SK-N-SH treated with all-trans-retinoic acid at 6 μM for 48 hours (cell line): ENCODE measurements at regions not wholly inside any gene's neighbourhood (a gene's known extent, or its start where the extent isn't known, plus 50 kb on each side); places are given as distances from the start of the nearest gene placed in this dataset.

ENCODE experiments used
- ATAC-seq: fragments of 200-7000 bp; cut with Tn5 transposase; 3 replicates; pipeline ENCODE4 v1.9.1; 2020; ENCODE audit warnings: mild to moderate bottlenecking, moderate library complexity
- ARNTL ChIP-seq: fragments of 450-650 bp; formaldehyde crosslinking; IDR thresholded peaks from 2 replicates; pipeline ENCODE4 v1.5.0; 2020; ENCODE audit warnings: low read depth, mild to moderate bottlenecking, moderate library complexity, borderline replicate concordance
- BACH2 ChIP-seq: fragments of 250-450 bp; sonication (Bioruptor Pico); IDR thresholded peaks from 2 replicates; pipeline ENCODE4 v1.9.0; 2021; ENCODE audit warnings: mild to moderate bottlenecking, borderline replicate concordance
- GLIS3 ChIP-seq: fragments of 250-450 bp; sonication (Bioruptor Pico); IDR thresholded peaks from 2 replicates; pipeline ENCODE4 v1.5.0; 2020; ENCODE audit warnings: mild to moderate bottlenecking, moderate library complexity
- ISL1 ChIP-seq: fragments of 250-450 bp; sonication (Bioruptor Pico); IDR thresholded peaks from 2 replicates; pipeline ENCODE4 v2.1.2; 2022; ENCODE audit warnings: mild to moderate bottlenecking, moderate library complexity
- OSR1 ChIP-seq: fragments of 250-450 bp; sonication (Bioruptor Pico); IDR thresholded peaks from 2 replicates; pipeline ENCODE4 v1.8.0; 2022; ENCODE audit warnings: moderate library complexity, mild to moderate bottlenecking, inconsistent platforms
- PPARA ChIP-seq: fragments of 250-450 bp; sonication (Bioruptor Pico); IDR thresholded peaks from 2 replicates; pipeline ENCODE4 v1.5.0; 2020; ENCODE audit warnings: mild to moderate bottlenecking, borderline replicate concordance
- RARB ChIP-seq: fragments of 250-450 bp; sonication (Bioruptor Pico); IDR thresholded peaks from 2 replicates; pipeline ENCODE4 v1.8.0; 2021; ENCODE audit warnings: mild to moderate bottlenecking, moderate library complexity
- TOX ChIP-seq: fragments of 250-450 bp; sonication (Bioruptor Pico); IDR thresholded peaks from 2 replicates; pipeline ENCODE4 v1.8.0; 2021; ENCODE audit warnings: mild to moderate bottlenecking, moderate library complexity, borderline replicate concordance
- ZC3H10 ChIP-seq: fragments of 250-450 bp; sonication (Bioruptor Pico); IDR thresholded peaks from 2 replicates; pipeline ENCODE4 v1.5.1; 2021; ENCODE audit warnings: mild to moderate bottlenecking, moderate library complexity
- ZFP3 ChIP-seq: fragments of 250-450 bp; sonication (Bioruptor Pico); IDR thresholded peaks from 2 replicates; pipeline ENCODE4 v1.5.0; 2020; ENCODE audit warnings: mild to moderate bottlenecking, moderate library complexity
- ZFP30 ChIP-seq: fragments of 450-650 bp; formaldehyde crosslinking; IDR thresholded peaks from 2 replicates; pipeline ENCODE4 v1.5.0; 2022; ENCODE audit warnings: mild to moderate bottlenecking, moderate library complexity
- ZNF70 ChIP-seq: fragments of 450-650 bp; formaldehyde crosslinking; IDR thresholded peaks from 2 replicates; pipeline ENCODE4 v1.5.0; 2020; ENCODE audit warnings: mild to moderate bottlenecking, moderate library complexity
- ZNF8 ChIP-seq: fragments of 450-650 bp; formaldehyde crosslinking; IDR thresholded peaks from 2 replicates; pipeline ENCODE4 v1.5.0; 2020; ENCODE audit warnings: mild to moderate bottlenecking, moderate library complexity
- TF ChIP-seq, protein P1 (sequence below): fragments of 250-450 bp; sonication (Bioruptor Pico); IDR thresholded peaks from 2 replicates; pipeline ENCODE4 v1.5.1; 2021; ENCODE audit warnings: mild to moderate bottlenecking, moderate library complexity
- TF ChIP-seq, protein P2 (sequence below): fragments of 250-450 bp; sonication (Bioruptor Pico); IDR thresholded peaks from 2 replicates; pipeline ENCODE4 v1.8.0; 2020; ENCODE audit warnings: mild to moderate bottlenecking, moderate library complexity, borderline replicate concordance
- TF ChIP-seq, protein P3 (sequence below): fragments of 250-450 bp; sonication (Bioruptor Pico); IDR thresholded peaks from 2 replicates; pipeline ENCODE4 v1.5.1; 2020; ENCODE audit warnings: low read depth, mild to moderate bottlenecking, moderate library complexity
- TF ChIP-seq, protein P4 (sequence below): fragments of 250-450 bp; sonication (Bioruptor Pico); IDR thresholded peaks from 2 replicates; pipeline ENCODE4 v1.5.0; 2020; ENCODE audit warnings: mild to moderate bottlenecking, moderate library complexity
- TF ChIP-seq, protein P5 (sequence below): fragments of 250-450 bp; sonication (Bioruptor Pico); IDR thresholded peaks from 2 replicates; pipeline ENCODE4 v1.8.0; 2021; ENCODE audit warnings: low read depth, mild to moderate bottlenecking, moderate library complexity, borderline replicate concordance

DNA sequence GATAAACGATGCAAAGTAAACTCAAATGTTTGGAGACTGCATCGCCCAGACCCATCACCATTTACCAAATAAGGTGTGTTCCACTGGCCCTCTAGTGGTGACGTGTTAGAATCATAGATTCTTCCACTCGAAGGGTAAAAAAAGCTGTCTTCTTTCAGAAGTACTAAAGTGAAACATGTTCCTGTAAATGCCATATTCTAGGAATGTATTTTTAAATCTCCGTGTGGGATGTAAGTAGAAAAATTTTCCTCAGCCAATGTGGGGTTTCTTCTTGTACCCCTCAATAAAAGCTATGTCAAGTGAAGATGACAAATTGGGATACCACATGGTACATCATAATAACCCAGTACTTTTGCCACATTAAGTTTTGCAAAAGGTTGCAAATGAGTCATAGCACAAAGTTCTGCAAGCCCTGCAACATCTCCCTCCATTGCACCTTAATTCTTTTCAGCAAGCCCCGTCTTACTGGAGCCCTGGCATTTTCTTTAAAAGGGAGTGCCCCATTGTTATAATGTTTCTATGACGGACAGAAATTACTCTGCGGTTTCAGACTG lies 100.8 kb downstream of the CCER1 start:
- TF ChIP-seq TOX (CRISPR knock-in tag) (0 out of 2 replicates have a peak, but pooled peaks have one; percentile 49), ZFP3 (CRISPR knock-in tag) (no peak), ISL1 (CRISPR knock-in tag) (no peak), ARNTL (CRISPR knock-in tag) (no peak)
- TF ChIP-seq, protein P1, sequence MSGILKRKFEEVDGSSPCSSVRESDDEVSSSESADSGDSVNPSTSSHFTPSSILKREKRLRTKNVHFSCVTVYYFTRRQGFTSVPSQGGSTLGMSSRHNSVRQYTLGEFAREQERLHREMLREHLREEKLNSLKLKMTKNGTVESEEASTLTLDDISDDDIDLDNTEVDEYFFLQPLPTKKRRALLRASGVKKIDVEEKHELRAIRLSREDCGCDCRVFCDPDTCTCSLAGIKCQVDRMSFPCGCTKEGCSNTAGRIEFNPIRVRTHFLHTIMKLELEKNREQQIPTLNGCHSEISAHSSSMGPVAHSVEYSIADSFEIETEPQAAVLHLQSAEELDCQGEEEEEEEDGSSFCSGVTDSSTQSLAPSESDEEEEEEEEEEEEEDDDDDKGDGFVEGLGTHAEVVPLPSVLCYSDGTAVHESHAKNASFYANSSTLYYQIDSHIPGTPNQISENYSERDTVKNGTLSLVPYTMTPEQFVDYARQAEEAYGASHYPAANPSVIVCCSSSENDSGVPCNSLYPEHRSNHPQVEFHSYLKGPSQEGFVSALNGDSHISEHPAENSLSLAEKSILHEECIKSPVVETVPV (CRISPR knock-in tag), result no peak
- ATAC-seq, result peak; percentile 95

DNA sequence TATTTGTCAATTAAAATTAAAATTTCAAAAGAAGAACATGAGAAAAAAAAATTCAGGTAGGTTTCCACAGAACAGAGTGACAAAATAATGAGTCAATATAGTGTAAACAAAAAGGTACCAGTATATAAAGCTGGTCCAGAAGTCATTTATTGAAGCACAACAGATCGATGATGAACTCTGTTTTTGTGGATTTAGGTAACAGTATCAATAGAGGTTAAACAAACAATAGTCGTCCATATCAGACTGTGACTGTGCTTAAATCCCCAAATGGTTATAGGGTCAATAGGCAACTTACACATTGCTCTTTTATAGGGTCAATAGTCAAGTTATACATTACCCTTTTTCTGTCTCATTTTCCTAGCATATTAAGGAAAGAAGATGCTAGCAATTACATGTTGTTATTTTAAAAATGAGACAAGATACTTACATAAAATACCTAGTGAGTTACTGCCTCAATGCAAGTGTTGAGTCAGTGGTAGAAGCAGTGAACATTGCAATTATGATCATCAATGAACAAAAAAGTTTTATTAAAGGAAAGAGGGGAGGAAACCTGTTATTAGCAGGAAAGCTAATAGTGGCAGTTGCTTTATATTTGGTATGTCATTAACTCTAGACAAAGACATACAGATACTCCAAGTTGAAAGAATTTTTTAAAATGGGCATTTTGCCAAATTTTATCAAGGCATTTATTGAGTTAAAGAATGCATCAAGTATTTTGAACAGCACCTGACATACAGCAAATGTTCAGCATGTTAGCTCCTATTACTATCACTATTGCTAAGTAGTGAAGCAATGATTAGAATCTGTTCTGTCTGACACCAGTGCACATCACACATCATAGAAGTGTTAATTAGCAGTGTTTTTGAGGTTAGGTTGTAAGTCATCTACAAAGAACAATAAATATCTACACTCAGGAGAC lies 102.9 kb downstream of the CCER1 start:
- ATAC-seq, result no peak
- TF ChIP-seq ZNF70 (CRISPR knock-in tag) (no peak), GLIS3 (CRISPR knock-in tag) (no peak), PPARA (CRISPR knock-in tag) (no peak), ZFP30 (CRISPR knock-in tag) (no peak), OSR1 (CRISPR knock-in tag) (no peak), ZFP3 (CRISPR knock-in tag) (no peak)

DNA sequence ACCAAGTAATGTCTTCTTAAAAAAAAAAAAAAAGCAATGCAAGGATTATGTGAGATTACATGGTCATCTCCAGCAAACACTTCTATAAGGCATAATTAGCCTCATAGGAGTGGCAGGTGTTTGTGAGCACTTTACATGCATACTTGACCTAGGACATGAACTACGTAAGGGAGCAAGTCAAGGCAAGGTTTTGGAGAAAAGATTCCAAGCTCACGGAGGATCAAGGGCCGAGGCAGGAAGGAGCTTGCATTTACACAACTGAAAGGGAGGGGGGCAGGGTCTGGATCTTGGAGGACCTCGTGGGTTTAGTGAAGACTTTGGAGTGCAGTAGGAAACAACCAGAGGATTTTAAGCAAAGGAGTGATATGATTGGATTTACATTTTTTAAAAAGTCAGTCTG lies 112.5 kb downstream of the CCER1 start:
- no peak for ATAC-seq
- TF ChIP-seq, protein P2, sequence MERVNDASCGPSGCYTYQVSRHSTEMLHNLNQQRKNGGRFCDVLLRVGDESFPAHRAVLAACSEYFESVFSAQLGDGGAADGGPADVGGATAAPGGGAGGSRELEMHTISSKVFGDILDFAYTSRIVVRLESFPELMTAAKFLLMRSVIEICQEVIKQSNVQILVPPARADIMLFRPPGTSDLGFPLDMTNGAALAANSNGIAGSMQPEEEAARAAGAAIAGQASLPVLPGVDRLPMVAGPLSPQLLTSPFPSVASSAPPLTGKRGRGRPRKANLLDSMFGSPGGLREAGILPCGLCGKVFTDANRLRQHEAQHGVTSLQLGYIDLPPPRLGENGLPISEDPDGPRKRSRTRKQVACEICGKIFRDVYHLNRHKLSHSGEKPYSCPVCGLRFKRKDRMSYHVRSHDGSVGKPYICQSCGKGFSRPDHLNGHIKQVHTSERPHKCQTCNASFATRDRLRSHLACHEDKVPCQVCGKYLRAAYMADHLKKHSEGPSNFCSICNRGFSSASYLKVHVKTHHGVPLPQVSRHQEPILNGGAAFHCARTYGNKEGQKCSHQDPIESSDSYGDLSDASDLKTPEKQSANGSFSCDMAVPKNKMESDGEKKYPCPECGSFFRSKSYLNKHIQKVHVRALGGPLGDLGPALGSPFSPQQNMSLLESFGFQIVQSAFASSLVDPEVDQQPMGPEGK (CRISPR knock-in tag), result no peak
- no peak for TF ChIP-seq GLIS3 (CRISPR knock-in tag)
- no peak for TF ChIP-seq PPARA (CRISPR knock-in tag)
- TF ChIP-seq, protein P3, sequence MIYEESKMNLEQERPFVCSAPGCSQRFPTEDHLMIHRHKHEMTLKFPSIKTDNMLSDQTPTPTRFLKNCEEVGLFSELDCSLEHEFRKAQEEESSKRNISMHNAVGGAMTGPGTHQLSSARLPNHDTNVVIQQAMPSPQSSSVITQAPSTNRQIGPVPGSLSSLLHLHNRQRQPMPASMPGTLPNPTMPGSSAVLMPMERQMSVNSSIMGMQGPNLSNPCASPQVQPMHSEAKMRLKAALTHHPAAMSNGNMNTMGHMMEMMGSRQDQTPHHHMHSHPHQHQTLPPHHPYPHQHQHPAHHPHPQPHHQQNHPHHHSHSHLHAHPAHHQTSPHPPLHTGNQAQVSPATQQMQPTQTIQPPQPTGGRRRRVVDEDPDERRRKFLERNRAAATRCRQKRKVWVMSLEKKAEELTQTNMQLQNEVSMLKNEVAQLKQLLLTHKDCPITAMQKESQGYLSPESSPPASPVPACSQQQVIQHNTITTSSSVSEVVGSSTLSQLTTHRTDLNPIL (CRISPR knock-in tag), result no peak
- no peak for TF ChIP-seq ZFP3 (CRISPR knock-in tag)
- TF ChIP-seq, protein P4, sequence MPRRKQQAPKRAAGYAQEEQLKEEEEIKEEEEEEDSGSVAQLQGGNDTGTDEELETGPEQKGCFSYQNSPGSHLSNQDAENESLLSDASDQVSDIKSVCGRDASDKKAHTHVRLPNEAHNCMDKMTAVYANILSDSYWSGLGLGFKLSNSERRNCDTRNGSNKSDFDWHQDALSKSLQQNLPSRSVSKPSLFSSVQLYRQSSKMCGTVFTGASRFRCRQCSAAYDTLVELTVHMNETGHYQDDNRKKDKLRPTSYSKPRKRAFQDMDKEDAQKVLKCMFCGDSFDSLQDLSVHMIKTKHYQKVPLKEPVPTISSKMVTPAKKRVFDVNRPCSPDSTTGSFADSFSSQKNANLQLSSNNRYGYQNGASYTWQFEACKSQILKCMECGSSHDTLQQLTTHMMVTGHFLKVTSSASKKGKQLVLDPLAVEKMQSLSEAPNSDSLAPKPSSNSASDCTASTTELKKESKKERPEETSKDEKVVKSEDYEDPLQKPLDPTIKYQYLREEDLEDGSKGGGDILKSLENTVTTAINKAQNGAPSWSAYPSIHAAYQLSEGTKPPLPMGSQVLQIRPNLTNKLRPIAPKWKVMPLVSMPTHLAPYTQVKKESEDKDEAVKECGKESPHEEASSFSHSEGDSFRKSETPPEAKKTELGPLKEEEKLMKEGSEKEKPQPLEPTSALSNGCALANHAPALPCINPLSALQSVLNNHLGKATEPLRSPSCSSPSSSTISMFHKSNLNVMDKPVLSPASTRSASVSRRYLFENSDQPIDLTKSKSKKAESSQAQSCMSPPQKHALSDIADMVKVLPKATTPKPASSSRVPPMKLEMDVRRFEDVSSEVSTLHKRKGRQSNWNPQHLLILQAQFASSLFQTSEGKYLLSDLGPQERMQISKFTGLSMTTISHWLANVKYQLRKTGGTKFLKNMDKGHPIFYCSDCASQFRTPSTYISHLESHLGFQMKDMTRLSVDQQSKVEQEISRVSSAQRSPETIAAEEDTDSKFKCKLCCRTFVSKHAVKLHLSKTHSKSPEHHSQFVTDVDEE (CRISPR knock-in tag), result no peak
- no peak for TF ChIP-seq RARB (CRISPR knock-in tag)

DNA sequence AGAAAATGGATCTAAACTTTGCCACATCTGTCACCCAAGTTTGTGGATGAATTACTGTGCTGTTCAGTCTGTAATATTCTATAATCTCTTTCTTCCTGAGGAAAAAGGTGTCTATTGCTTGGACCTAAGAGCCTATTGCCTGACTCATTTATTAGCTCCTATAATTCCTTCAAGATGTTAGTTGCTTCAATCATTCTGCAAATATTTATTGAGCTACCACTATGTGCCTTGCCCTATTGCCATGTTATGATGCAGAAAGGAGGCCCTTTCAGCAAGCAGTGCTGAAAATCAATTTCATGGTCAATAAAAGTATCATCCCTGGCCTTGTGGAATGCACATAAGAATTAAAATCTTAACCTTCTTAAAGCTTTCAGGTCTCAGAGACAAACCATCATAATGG lies 113.6 kb downstream of the CCER1 start:
- ATAC-seq, result no peak
- no peak for TF ChIP-seq TOX (CRISPR knock-in tag)
- no peak for TF ChIP-seq ZNF8 (CRISPR knock-in tag)
- TF ChIP-seq ZC3H10 (CRISPR knock-in tag), result no peak
- TF ChIP-seq, protein P5, sequence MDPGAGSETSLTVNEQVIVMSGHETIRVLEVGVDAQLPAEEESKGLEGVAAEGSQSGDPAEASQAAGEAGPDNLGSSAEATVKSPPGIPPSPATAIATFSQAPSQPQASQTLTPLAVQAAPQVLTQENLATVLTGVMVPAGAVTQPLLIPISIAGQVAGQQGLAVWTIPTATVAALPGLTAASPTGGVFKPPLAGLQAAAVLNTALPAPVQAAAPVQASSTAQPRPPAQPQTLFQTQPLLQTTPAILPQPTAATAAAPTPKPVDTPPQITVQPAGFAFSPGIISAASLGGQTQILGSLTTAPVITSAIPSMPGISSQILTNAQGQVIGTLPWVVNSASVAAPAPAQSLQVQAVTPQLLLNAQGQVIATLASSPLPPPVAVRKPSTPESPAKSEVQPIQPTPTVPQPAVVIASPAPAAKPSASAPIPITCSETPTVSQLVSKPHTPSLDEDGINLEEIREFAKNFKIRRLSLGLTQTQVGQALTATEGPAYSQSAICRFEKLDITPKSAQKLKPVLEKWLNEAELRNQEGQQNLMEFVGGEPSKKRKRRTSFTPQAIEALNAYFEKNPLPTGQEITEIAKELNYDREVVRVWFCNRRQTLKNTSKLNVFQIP (CRISPR knock-in tag), result no peak
- no peak for TF ChIP-seq BACH2 (CRISPR knock-in tag)
- TF ChIP-seq GLIS3 (CRISPR knock-in tag), result no peak
- TF ChIP-seq OSR1 (CRISPR knock-in tag), result no peak
- TF ChIP-seq, all 23 proteins: peak for 0
